GM12878 (cell line): ENCODE measurements at regions not wholly inside any gene's neighbourhood (a gene's known extent, or its start where the extent isn't known, plus 50 kb on each side); places are given as distances from the start of the nearest gene placed in this dataset.

Source experiments
- ATAC-seq: fragments of 200-7000 bp; cut with Tn5 transposase; 3 replicates; pipeline ENCODE4 v1.9.1; 2020; ENCODE audit warnings: mild to moderate bottlenecking, moderate library complexity
- BruUV-seq: library from RNA; stranded (reverse); fragments of 400-500 nt; replicated peaks from 2 replicates; lab custom pipeline; 2021; lab: Mats Ljungman, UMichigan
- CTCF ChIA-PET: fragments of 300-600 bp; sonication (Branson Sonifier 250); formaldehyde crosslinking; extraction: SDS; loops from one replicate; lab custom pipeline; 2021; ENCODE audit warnings: inconsistent platforms; lab: Yijun Ruan, JAX
- POLR2A ChIA-PET: fragments of 350-600 bp; formaldehyde crosslinking; extraction: SDS; loops from one replicate; lab custom pipeline; 2021; ENCODE audit warnings: inconsistent platforms; lab: Charles Lee
- RAD21 ChIA-PET: fragments of 300-600 bp; sonication (Branson Sonifier 250); formaldehyde crosslinking; loops from one replicate; lab custom pipeline; 2023; ENCODE audit warnings: antibody characterized with exemption; ENCODE audit not compliant: unreplicated experiment; lab: Charles Lee
- SMC1A ChIA-PET: fragments of 300-600 bp; sonication (Branson Sonifier 250); formaldehyde crosslinking; loops from one replicate; lab custom pipeline; 2023; ENCODE audit not compliant: unreplicated experiment, uncharacterized antibody; lab: Charles Lee
- DNase-seq: peaks from one replicate; pipeline ENCODE4 v3.0.0-alpha.2; 2011; ENCODE audit warnings: low read depth, low spot score
- FAIRE-seq: peaks from 3 replicates; lab custom pipeline; 2011; peaks lifted over from hg19 to GRCh38; lab: Jason Lieb, UNC
- H2AFZ ChIP-seq: 2 replicates; pipeline ENCODE4 v1.6.0; 2011; ENCODE audit warnings: low read depth, low read length, control low read depth; ENCODE audit not compliant: control insufficient read depth
- H3K27ac ChIP-seq: 2 replicates; pipeline ENCODE4 v1.5.1; 2011; ENCODE audit warnings: control low read depth; ENCODE audit not compliant: control insufficient read depth, insufficient read depth
- H3K27me3 ChIP-seq, 2 experiments: replicated peaks in 1 of 2; 2 replicates each; pipeline versions ENCODE4 v1.6.0 to v1.6.1; 2011; ENCODE audit warnings: low read length in 1 of 2; ENCODE audit not compliant: control insufficient read depth in 2 of 2, insufficient read depth in 2 of 2
- H3K36me3 ChIP-seq, 2 experiments: 2 replicates each; pipeline ENCODE4 v1.5.1; 2011; ENCODE audit warnings: low read length in 1 of 2; ENCODE audit not compliant: control insufficient read depth in 2 of 2, insufficient read depth in 2 of 2
- H3K4me1 ChIP-seq: 2 replicates; pipeline ENCODE4 v1.6.1; 2011; ENCODE audit warnings: mild to moderate bottlenecking, low read length, moderate library complexity, mixed read lengths; ENCODE audit not compliant: control insufficient read depth, insufficient read depth
- H3K4me2 ChIP-seq: 2 replicates; pipeline ENCODE4 v1.6.0; 2011; ENCODE audit warnings: control low read depth; ENCODE audit not compliant: control insufficient read depth, insufficient read depth
- H3K4me3 ChIP-seq: fragments of 200-600 bp; sonication (generic); 2 replicates; pipeline ENCODE4 v1.5.1; 2016
- H3K79me2 ChIP-seq: 2 replicates; pipeline ENCODE4 v1.6.0; 2011; ENCODE audit warnings: low read length; ENCODE audit not compliant: control insufficient read depth, insufficient read depth
- H3K9ac ChIP-seq: 2 replicates; pipeline ENCODE4 v1.8.0; 2011; ENCODE audit warnings: low read length, control low read depth, mixed read lengths; ENCODE audit not compliant: control insufficient read depth, insufficient read depth
- H3K9me3 ChIP-seq: replicated peaks from 3 replicates; pipeline ENCODE4 v1.5.1; 2011; ENCODE audit warnings: mild to moderate bottlenecking, low read length; ENCODE audit not compliant: control insufficient read depth, insufficient read depth
- H4K20me1 ChIP-seq: 2 replicates; pipeline ENCODE4 v1.6.0; 2011; ENCODE audit not compliant: control insufficient read depth, insufficient read depth
- ASH2L ChIP-seq: fragments of 300-600, 200-600 bp; sonication (generic); IDR thresholded peaks from 2 replicates; pipeline ENCODE4 v1.6.1; 2017; ENCODE audit warnings: low read depth, mild to moderate bottlenecking, borderline replicate concordance
- ATF7 ChIP-seq: fragments of 450-650 bp; IDR thresholded peaks from 2 replicates; pipeline ENCODE4 v1.6.1; 2016; ENCODE audit warnings: low read depth, mild to moderate bottlenecking
- CEBPB ChIP-seq, 2 experiments: fragments of 150-350 bp in 1 of 2; IDR thresholded peaks; 2 replicates each; pipeline ENCODE4 v1.6.1; 2012 to 2014; ENCODE audit warnings: low read depth in 2 of 2, low read length in 2 of 2, borderline replicate concordance in 1 of 2, inconsistent platforms in 1 of 2
- FOXM1 ChIP-seq: IDR thresholded peaks from 2 replicates; pipeline ENCODE4 v1.6.1; 2012; ENCODE audit warnings: low read depth, mild to moderate bottlenecking, inconsistent platforms, low read length, moderate library complexity
- GATAD2B ChIP-seq: fragments of 450-650 bp; conservative IDR thresholded peaks from 2 replicates; pipeline ENCODE4 v1.6.1; 2017; ENCODE audit warnings: low read depth, mild to moderate bottlenecking, moderate library complexity
- HDAC2 ChIP-seq: fragments of 200-600 bp; sonication (generic); IDR thresholded peaks from 2 replicates; pipeline ENCODE4 v1.6.1; 2017
- HDGF ChIP-seq: fragments of 450-650 bp; IDR thresholded peaks from 2 replicates; pipeline ENCODE4 v1.6.1; 2016; ENCODE audit warnings: antibody characterized with exemption
- JUND ChIP-seq: IDR thresholded peaks from 2 replicates; pipeline ENCODE4 v1.6.1; 2012; ENCODE audit warnings: low read depth, mild to moderate bottlenecking, low read length, improper control_type of control experiment, moderate library complexity
- NFIC ChIP-seq: IDR thresholded peaks from 2 replicates; pipeline ENCODE4 v1.6.1; 2012; ENCODE audit warnings: low read depth, mild to moderate bottlenecking, inconsistent platforms, low read length, moderate library complexity
- NKRF ChIP-seq: fragments of 450-650 bp; conservative IDR thresholded peaks from 2 replicates; pipeline ENCODE4 v1.6.1; 2017; ENCODE audit warnings: mild to moderate bottlenecking, moderate library complexity
- RAD21 ChIP-seq: IDR thresholded peaks from 2 replicates; pipeline ENCODE4 v1.6.1; 2011; ENCODE audit warnings: mild to moderate bottlenecking, low read depth, low read length, moderate library complexity; ENCODE audit not compliant: insufficient read depth
- RBBP5 ChIP-seq: fragments of 200-600 bp; sonication (generic); conservative IDR thresholded peaks from 2 replicates; pipeline ENCODE4 v1.6.1; 2016
- SMAD1 ChIP-seq: fragments of 450-650 bp; IDR thresholded peaks from 2 replicates; pipeline ENCODE4 v1.6.1; 2018; ENCODE audit warnings: mild to moderate bottlenecking, low read depth; ENCODE audit not compliant: partially characterized antibody
- YBX1 ChIP-seq: fragments of 450-650 bp; IDR thresholded peaks from 2 replicates; pipeline ENCODE4 v1.6.1; 2016; ENCODE audit warnings: antibody characterized with exemption
- WGBS: methylation state at CpG from one replicate; pipeline ENCODE4 v1.1.6; 2016; ENCODE audit warnings: low lambda C conversion rate; ENCODE audit not compliant: insufficient replicate concordance, insufficient coverage; ENCODE audit errors: missing lambda C conversion rate; 5-methylcytosine and 5-hydroxymethylcytosine counted together
- in situ Hi-C: fragments of 300-500 bp; cut with MboI; formaldehyde crosslinking; loops from 9 replicates; pipeline ENCODE4 v1.14.3; 2018; ENCODE audit warnings: mixed read lengths
- intact Hi-C: fragments of 100-400 bp; cut with micrococcal nuclease; formaldehyde crosslinking; loops from one replicate; pipeline ENCODE4 v1.14.2; 2022; ENCODE audit not compliant: unreplicated experiment

GRCh38 chr10:47145290-47145934 is 154.6 kb upstream of the GDF10 start (continued):
- TF ChIP-seq SMAD1 (no peak), NFIC (no peak), RBBP5 (no peak)
- TF ChIP-seq, all 136 proteins: peak for 0

GRCh38 chr10:47146572-47146971 is 153.4 kb upstream of the GDF10 start:
- Histone ChIP-seq H3K4me1 (no peaks in the 10 kb centered on the region), H3K36me3 (no peaks in the 10 kb centered on the region), H4K20me1 (no peaks in the 10 kb centered on the region), H3K4me2 (no peak overlapping the region), H3K79me2 (no peaks in the 10 kb centered on the region), H3K4me3 (no peak overlapping the region), H3K9ac (no peak overlapping the region), H3K27me3 (no peaks in the 10 kb centered on the region; a peak in 1 of 4 replicates), H3K9me3 (no peaks in the 10 kb centered on the region), H3K27ac (no peak overlapping the region), H2AFZ (no peak overlapping the region)
- intact Hi-C loops (no loop called here), in situ Hi-C loops (no loop called here)
- WGBS, result 48% methylated on average over 3 of the region's 3 CpGs
- CTCF ChIA-PET, result no interaction called here
- TF ChIP-seq FOXM1 (no peak), HDGF (no peak), ATF7 (no peak), ASH2L (no peak), YBX1 (no peak)
- DNase-seq (no peak), FAIRE-seq (no peak), ATAC-seq (no peak)
- SMC1A ChIA-PET, result no interaction called here
- no TSS peak for BruUV-seq
- POLR2A ChIA-PET, result no interaction called here
- RAD21 ChIA-PET, result no interaction called here

GRCh38 chr10:47147186-47147585 is 152.8 kb upstream of the GDF10 start:
- in situ Hi-C loops, result no loop called here
- intact Hi-C loops, result no loop called here
- no peaks in the 10 kb centered on the region for H3K36me3 ChIP-seq
- no peak overlapping the region for H2AFZ ChIP-seq
- H3K27ac ChIP-seq, result no peak overlapping the region
- H3K9me3 ChIP-seq, result no peaks in the 10 kb centered on the region
- FAIRE-seq, result no peak
- no peak for DNase-seq
- ChIA-PET SMC1A (no interaction called here), CTCF (no interaction called here), POLR2A (no interaction called here), RAD21 (no interaction called here)
- no peak for ATAC-seq
- no peaks in the 10 kb centered on the region for H3K79me2 ChIP-seq
- H3K4me2 ChIP-seq, result no peak overlapping the region
- no peak overlapping the region for H3K9ac ChIP-seq
- no peak overlapping the region for H3K4me3 ChIP-seq
- H3K27me3 ChIP-seq, result no peaks in the 10 kb centered on the region; a peak in 1 of 4 replicates
- BruUV-seq, result no TSS peak
- H4K20me1 ChIP-seq, result no peaks in the 10 kb centered on the region
- no peaks in the 10 kb centered on the region for H3K4me1 ChIP-seq
- TF ChIP-seq GATAD2B, result no peak
- TF ChIP-seq CEBPB (IDR thresholded peaks at IDR 0.05; ENCODE audit: borderline replicate concordance in 1 of 2, low read depth in 2 of 2, low read length in 2 of 2), result no peak
- no peak for TF ChIP-seq HDAC2
- no peak for TF ChIP-seq RAD21
- no peak for TF ChIP-seq JUND
- no peak for TF ChIP-seq NKRF
